Uterus (tissue), 2 donors: ENCODE measurements at regions not wholly inside any gene's neighbourhood (a gene's known extent, or its start where the extent isn't known, plus 50 kb on each side); places are given as distances from the start of the nearest gene placed in this dataset.

ENCODE experiments used
- POLR2A ChIP-seq, 2 donors: fragments of 450-650 bp; IDR thresholded peaks; one replicate each; pipeline ENCODE4 v1.6.1; 2016; ENCODE audit warnings: antibody characterized with exemption in 2 of 2, mild to moderate bottlenecking in 1 of 2, moderate library complexity in 1 of 2
- TF ChIP-seq, protein P1 (sequence below), 4 experiments: fragments of 200-600 bp in 2 of 4; fragments of 450-650 bp in 2 of 4; sonication (generic) in 2 of 4; IDR thresholded peaks; one replicate each; pipeline ENCODE4 v1.5.1; 2016 to 2019; ENCODE audit warnings: antibody characterized with exemption in 4 of 4, mild to moderate bottlenecking in 2 of 4, moderate library complexity in 1 of 4

DNA sequence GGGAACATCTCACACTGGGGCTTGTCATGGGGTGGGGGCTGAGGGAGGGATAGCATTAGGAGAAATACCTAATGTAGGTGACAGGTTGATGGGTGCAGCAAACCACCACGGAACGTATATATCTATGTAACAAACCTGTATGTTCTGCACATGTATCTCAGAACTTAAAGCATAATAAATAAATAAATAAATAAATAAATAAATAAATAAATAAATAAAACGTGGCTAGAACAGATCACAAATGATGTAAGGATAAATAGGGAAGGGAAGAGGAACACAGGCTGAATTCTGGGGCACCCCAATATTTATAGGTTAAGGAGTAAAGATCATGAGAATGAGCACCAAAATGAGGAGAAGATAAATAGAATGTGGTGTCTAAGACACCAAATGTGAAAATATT lies 592.2 kb downstream of the AMY1C start:
- TF ChIP-seq, protein P1, sequence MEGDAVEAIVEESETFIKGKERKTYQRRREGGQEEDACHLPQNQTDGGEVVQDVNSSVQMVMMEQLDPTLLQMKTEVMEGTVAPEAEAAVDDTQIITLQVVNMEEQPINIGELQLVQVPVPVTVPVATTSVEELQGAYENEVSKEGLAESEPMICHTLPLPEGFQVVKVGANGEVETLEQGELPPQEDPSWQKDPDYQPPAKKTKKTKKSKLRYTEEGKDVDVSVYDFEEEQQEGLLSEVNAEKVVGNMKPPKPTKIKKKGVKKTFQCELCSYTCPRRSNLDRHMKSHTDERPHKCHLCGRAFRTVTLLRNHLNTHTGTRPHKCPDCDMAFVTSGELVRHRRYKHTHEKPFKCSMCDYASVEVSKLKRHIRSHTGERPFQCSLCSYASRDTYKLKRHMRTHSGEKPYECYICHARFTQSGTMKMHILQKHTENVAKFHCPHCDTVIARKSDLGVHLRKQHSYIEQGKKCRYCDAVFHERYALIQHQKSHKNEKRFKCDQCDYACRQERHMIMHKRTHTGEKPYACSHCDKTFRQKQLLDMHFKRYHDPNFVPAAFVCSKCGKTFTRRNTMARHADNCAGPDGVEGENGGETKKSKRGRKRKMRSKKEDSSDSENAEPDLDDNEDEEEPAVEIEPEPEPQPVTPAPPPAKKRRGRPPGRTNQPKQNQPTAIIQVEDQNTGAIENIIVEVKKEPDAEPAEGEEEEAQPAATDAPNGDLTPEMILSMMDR (IDR thresholded peaks at IDR 0.05), result no peak
- TF ChIP-seq POLR2A (IDR thresholded peaks at IDR 0.05), result no peak
